ENCODE measurements at regions not wholly inside any gene's neighbourhood (a gene's known extent, or its start where the extent isn't known, plus 50 kb on each side); places are given as distances from the start of the nearest gene placed in this dataset.

GRCh38 chr10:130655313-130656186 is 519.4 kb downstream of the GLRX3 start:
- DNase-seq, result no peak
- Histone ChIP-seq H3K4me1 (no peaks in the 10 kb centered on the region), H3K27me3 (no peaks in the 10 kb centered on the region), H3K36me3 (no peaks in the 10 kb centered on the region), H3K9me3 (no peaks in the 10 kb centered on the region), H3K4me3 (no peak overlapping the region), H3K27ac (no peak overlapping the region)
- no peak for TF ChIP-seq POLR2A (IDR thresholded peaks at IDR 0.05)
- TF ChIP-seq CTCF (IDR thresholded peaks at IDR 0.05), result no peak

- no peaks in the 10 kb centered on the region for H3K4me1 ChIP-seq
- no peaks in the 10 kb centered on the region for H3K36me3 ChIP-seq
- TF ChIP-seq CTCF (IDR thresholded peaks at IDR 0.05), result no peak
- no peak for TF ChIP-seq POLR2A (IDR thresholded peaks at IDR 0.05)
- no peaks in the 10 kb centered on the region for H3K9me3 ChIP-seq
- no peaks in the 10 kb centered on the region for H3K27me3 ChIP-seq
- no peak for DNase-seq
- H3K27ac ChIP-seq, result no peak overlapping the region
- no peak overlapping the region for H3K4me3 ChIP-seq
Observed at GRCh38 chr10:130656187-130656575, 520.0 kb downstream of the GLRX3 start.

GRCh38 chr10:130656582-130657133 is 520.5 kb downstream of the GLRX3 start:
- H3K9me3 ChIP-seq, result no peaks in the 10 kb centered on the region
- H3K4me1 ChIP-seq, result no peaks in the 10 kb centered on the region
- no peaks in the 10 kb centered on the region for H3K27me3 ChIP-seq
- H3K27ac ChIP-seq, result no peak overlapping the region
- H3K36me3 ChIP-seq, result no peaks in the 10 kb centered on the region
- H3K4me3 ChIP-seq, result no peak overlapping the region
- DNase-seq, result no peak
- TF ChIP-seq CTCF (IDR thresholded peaks at IDR 0.05) (no peak), POLR2A (IDR thresholded peaks at IDR 0.05) (no peak)

GRCh38 chr10:130658687-130659290 is 522.6 kb downstream of the GLRX3 start:
- Histone ChIP-seq H3K27ac (no peak overlapping the region), H3K4me1 (no peaks in the 10 kb centered on the region), H3K9me3 (no peaks in the 10 kb centered on the region), H3K4me3 (no peak overlapping the region), H3K36me3 (no peaks in the 10 kb centered on the region), H3K27me3 (no peaks in the 10 kb centered on the region)
- DNase-seq, result no peak
- TF ChIP-seq CTCF (IDR thresholded peaks at IDR 0.05), result no peak
- no peak for TF ChIP-seq POLR2A (IDR thresholded peaks at IDR 0.05)

- TF ChIP-seq POLR2A (IDR thresholded peaks at IDR 0.05) (no peak), CTCF (IDR thresholded peaks at IDR 0.05) (no peak)
- no peak overlapping the region for H3K4me3 ChIP-seq
- H3K4me1 ChIP-seq, result no peaks in the 10 kb centered on the region
- no peaks in the 10 kb centered on the region for H3K36me3 ChIP-seq
- no peak overlapping the region for H3K27ac ChIP-seq
- no peaks in the 10 kb centered on the region for H3K27me3 ChIP-seq
- no peak for DNase-seq
- H3K9me3 ChIP-seq, result no peaks in the 10 kb centered on the region
Observed at GRCh38 chr10:130659528-130659927, 523.3 kb downstream of the GLRX3 start.

Measured in Peyer's patch (tissue), 4 donors.